HUES6 (cell line): ENCODE measurements at regions not wholly inside any gene's neighbourhood (a gene's known extent, or its start where the extent isn't known, plus 50 kb on each side); places are given as distances from the start of the nearest gene placed in this dataset.

ENCODE experiments used
- H3K27ac ChIP-seq: 2 replicates; pipeline ENCODE4 v1.7.0; 2013; ENCODE audit warnings: low read depth, mild to moderate bottlenecking, low read length, inconsistent platforms
- H3K27me3 ChIP-seq: 2 replicates; pipeline ENCODE4 v1.6.1; 2013; ENCODE audit warnings: low read length; ENCODE audit not compliant: control insufficient read depth, insufficient read depth
- H3K36me3 ChIP-seq: 2 replicates; pipeline ENCODE4 v1.6.1; 2013; ENCODE audit warnings: low read length; ENCODE audit not compliant: control insufficient read depth, insufficient read depth
- H3K4me1 ChIP-seq: 2 replicates; pipeline ENCODE4 v1.6.1; 2013; ENCODE audit warnings: low read length; ENCODE audit not compliant: control insufficient read depth, insufficient read depth
- H3K4me3 ChIP-seq: 2 replicates; pipeline ENCODE4 v1.5.1; 2013; ENCODE audit warnings: low read depth, low read length
- H3K9ac ChIP-seq: one replicate; pipeline ENCODE4 v1.6.1; 2013; ENCODE audit warnings: mild to moderate bottlenecking, low read length
- H3K9me3 ChIP-seq: 2 replicates; pipeline ENCODE4 v1.6.1; 2013; ENCODE audit warnings: low read depth, low read length; ENCODE audit not compliant: control insufficient read depth, insufficient read depth

DNA sequence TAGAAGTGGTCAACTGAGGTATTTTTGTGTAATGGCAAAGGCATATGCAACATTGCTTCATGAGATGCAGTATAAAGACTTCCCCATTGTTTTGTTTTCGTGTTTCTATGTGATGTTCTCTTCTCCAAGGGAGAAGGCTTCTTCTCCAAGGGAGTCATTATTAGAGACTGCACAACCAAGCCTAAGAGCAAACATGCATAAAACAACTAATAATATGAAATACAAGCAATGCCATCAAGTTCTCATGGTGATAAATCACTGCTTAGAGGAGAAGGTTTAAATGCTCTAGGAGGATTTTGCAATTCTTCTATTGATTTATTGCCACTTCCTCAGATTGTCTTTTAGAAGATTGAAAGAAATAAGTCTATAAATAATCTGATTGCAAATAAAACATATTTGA lies 524.4 kb downstream of the IRS1 start:
- no peak overlapping the region for H3K9ac ChIP-seq
- no peaks in the 10 kb centered on the region for H3K4me1 ChIP-seq
- H3K36me3 ChIP-seq: no peaks in the 10 kb centered on the region
- no peaks in the 10 kb centered on the region for H3K27me3 ChIP-seq
- H3K4me3 ChIP-seq: no peak overlapping the region
- no peaks in the 10 kb centered on the region for H3K9me3 ChIP-seq
- H3K27ac ChIP-seq: no peak overlapping the region

GRCh38 chr2:226274143-226274542 lies 525.5 kb downstream of the IRS1 start:
- Histone ChIP-seq H3K27me3 (no peaks in the 10 kb centered on the region), H3K4me3 (no peak overlapping the region), H3K9me3 (no peaks in the 10 kb centered on the region), H3K4me1 (no peaks in the 10 kb centered on the region), H3K9ac (no peak overlapping the region), H3K36me3 (no peaks in the 10 kb centered on the region), H3K27ac (no peak overlapping the region)

- no peaks in the 10 kb centered on the region for H3K4me1 ChIP-seq
- H3K9me3 ChIP-seq: no peaks in the 10 kb centered on the region
- no peak overlapping the region for H3K27ac ChIP-seq
- H3K9ac ChIP-seq: no peak overlapping the region
- H3K27me3 ChIP-seq: no peaks in the 10 kb centered on the region
- H3K36me3 ChIP-seq: no peaks in the 10 kb centered on the region
- H3K4me3 ChIP-seq: no peak overlapping the region
Measured at GRCh38 chr2:226273440-226273839, 526.2 kb downstream of the IRS1 start.

- H3K27ac ChIP-seq: no peak overlapping the region
- no peak overlapping the region for H3K9ac ChIP-seq
- no peaks in the 10 kb centered on the region for H3K27me3 ChIP-seq
- no peaks in the 10 kb centered on the region for H3K4me1 ChIP-seq
- H3K9me3 ChIP-seq: no peaks in the 10 kb centered on the region
- no peak overlapping the region for H3K4me3 ChIP-seq
- H3K36me3 ChIP-seq: no peaks in the 10 kb centered on the region
Measured at GRCh38 chr2:226272435-226272834, 527.2 kb downstream of the IRS1 start.

DNA sequence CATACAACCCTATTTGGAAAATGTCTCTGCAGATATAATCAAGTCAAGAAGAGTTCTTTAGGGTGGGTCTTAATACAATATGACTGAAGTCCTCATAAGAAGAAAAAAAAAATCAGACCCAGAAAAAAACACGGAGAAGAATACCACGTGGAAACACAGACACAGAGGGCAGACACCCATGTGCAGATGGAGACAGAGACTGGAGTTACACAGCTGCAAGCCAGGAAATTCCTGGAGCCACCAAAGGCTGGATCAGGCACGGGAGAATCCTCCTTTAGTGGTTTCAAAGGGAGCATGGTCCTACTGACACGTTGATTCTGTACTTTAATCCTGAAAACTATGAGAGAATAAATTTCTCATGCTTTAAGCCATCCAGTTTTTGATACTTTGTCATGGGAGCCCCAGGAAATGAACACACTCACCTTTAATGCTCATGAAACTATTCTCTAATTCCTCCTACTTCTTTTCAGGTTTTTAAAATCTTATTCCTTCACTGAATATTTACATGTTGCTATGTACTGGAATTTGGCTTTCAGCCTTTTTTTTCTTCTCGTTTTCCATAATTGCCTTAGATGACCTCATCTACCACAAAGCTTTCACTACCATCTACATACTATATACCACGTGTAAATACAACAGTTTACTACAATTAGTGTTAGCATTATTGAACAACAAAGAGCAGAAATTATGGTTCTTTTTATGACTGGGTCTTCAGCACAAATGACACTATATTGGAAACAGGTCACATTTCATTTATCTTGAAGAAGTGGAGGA lies 529.1 kb downstream of the IRS1 start:
- no peaks in the 10 kb centered on the region for H3K4me1 ChIP-seq
- no peak overlapping the region for H3K9ac ChIP-seq
- no peaks in the 10 kb centered on the region for H3K36me3 ChIP-seq
- H3K27me3 ChIP-seq: no peaks in the 10 kb centered on the region
- H3K4me3 ChIP-seq: no peak overlapping the region
- no peaks in the 10 kb centered on the region for H3K9me3 ChIP-seq
- no peak overlapping the region for H3K27ac ChIP-seq

DNA sequence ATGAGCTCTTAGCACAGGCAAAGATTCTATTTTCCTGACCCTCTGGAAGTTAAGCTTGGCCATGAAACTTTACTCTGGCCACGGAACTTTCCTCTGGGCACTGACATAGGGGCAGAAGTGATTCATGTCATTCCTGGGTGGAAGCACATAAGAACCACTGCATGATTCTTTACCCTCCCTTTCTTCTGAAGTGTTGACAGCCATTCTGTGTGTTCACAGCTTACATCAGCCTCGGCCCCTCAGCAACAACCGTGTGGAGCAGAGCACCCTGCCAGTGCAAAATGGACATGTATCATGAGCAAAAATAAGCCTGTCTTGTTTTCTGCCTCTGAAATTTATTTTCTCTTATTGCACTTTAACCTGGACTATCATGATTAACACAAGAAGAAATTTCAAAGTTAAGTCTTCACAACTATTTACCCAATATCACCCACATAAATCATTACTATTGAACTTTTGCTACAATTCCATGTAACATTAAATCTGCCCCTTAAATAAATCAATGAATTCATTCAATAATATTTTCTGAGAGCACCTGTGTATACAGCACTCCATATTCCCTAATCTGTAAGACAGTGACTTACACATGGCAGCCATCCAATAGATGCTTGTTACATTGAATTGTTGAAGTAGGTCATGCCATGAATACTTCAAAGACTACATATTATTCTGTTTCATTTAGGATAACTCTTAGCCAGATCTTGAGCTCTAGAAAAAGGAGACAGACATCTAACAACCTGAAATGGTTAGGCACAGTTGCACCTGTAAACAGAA lies 531.9 kb downstream of the IRS1 start:
- H3K4me1 ChIP-seq: no peaks in the 10 kb centered on the region
- H3K27ac ChIP-seq: no peak overlapping the region
- no peaks in the 10 kb centered on the region for H3K27me3 ChIP-seq
- H3K9me3 ChIP-seq: no peaks in the 10 kb centered on the region
- H3K36me3 ChIP-seq: no peaks in the 10 kb centered on the region
- H3K9ac ChIP-seq: no peak overlapping the region
- H3K4me3 ChIP-seq: no peak overlapping the region

- H3K9ac ChIP-seq: no peak overlapping the region
- no peaks in the 10 kb centered on the region for H3K4me1 ChIP-seq
- H3K27me3 ChIP-seq: no peaks in the 10 kb centered on the region
- H3K27ac ChIP-seq: no peak overlapping the region
- no peak overlapping the region for H3K4me3 ChIP-seq
- no peaks in the 10 kb centered on the region for H3K36me3 ChIP-seq
- no peaks in the 10 kb centered on the region for H3K9me3 ChIP-seq
Measured at GRCh38 chr2:226256709-226257376, 542.8 kb downstream of the IRS1 start.

GRCh38 chr2:226256237-226256636 lies 543.4 kb downstream of the IRS1 start:
- Histone ChIP-seq H3K4me1 (no peaks in the 10 kb centered on the region), H3K27me3 (no peaks in the 10 kb centered on the region), H3K9me3 (no peaks in the 10 kb centered on the region), H3K4me3 (no peak overlapping the region), H3K27ac (no peak overlapping the region), H3K36me3 (no peaks in the 10 kb centered on the region), H3K9ac (no peak overlapping the region)

DNA sequence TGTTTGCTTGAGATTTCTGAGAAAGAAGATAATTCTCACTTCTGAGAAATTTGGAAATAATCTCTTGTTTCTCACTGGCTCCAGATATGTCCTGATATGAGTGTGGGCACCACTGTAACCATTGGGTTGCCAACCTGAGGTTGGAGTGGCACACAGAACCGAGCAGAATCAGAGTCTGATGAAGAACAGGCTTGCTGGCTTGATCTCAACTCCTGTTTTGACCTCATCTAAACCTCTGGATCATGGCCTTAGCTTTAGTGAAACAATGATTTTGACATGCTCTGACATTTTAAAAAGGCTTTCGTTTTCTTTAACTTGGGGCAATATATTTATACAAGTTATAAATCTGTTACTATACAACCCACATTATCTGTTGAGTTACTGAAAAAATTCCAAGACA lies 548.0 kb downstream of the IRS1 start:
- no peaks in the 10 kb centered on the region for H3K9me3 ChIP-seq
- H3K4me3 ChIP-seq: no peak overlapping the region
- no peak overlapping the region for H3K9ac ChIP-seq
- no peaks in the 10 kb centered on the region for H3K36me3 ChIP-seq
- H3K27ac ChIP-seq: no peak overlapping the region
- no peaks in the 10 kb centered on the region for H3K4me1 ChIP-seq
- H3K27me3 ChIP-seq: no peaks in the 10 kb centered on the region

- Histone ChIP-seq H3K27me3 (no peaks in the 10 kb centered on the region), H3K4me3 (no peak overlapping the region), H3K4me1 (no peaks in the 10 kb centered on the region), H3K36me3 (no peaks in the 10 kb centered on the region), H3K27ac (no peak overlapping the region), H3K9me3 (no peaks in the 10 kb centered on the region), H3K9ac (no peak overlapping the region)
Measured at GRCh38 chr2:226247289-226248275, 552.0 kb downstream of the IRS1 start.
